HG03095 (cell line): ENCODE measurements at regions not wholly inside any gene's neighbourhood (a gene's known extent, or its start where the extent isn't known, plus 50 kb on each side); places are given as distances from the start of the nearest gene placed in this dataset.
"Not testable (repeated sequence)": the region's sequence is repeated elsewhere in the genome, so short reads cannot be mapped to it uniquely, and the experiment has no call there.

ENCODE experiments used
- ATAC-seq: cut with Tn5 transposase; IDR thresholded peaks from one replicate; pipeline ENCODE4 v1.9.1; 2021; ENCODE audit warnings: moderate library complexity; ENCODE audit not compliant: unreplicated experiment

DNA sequence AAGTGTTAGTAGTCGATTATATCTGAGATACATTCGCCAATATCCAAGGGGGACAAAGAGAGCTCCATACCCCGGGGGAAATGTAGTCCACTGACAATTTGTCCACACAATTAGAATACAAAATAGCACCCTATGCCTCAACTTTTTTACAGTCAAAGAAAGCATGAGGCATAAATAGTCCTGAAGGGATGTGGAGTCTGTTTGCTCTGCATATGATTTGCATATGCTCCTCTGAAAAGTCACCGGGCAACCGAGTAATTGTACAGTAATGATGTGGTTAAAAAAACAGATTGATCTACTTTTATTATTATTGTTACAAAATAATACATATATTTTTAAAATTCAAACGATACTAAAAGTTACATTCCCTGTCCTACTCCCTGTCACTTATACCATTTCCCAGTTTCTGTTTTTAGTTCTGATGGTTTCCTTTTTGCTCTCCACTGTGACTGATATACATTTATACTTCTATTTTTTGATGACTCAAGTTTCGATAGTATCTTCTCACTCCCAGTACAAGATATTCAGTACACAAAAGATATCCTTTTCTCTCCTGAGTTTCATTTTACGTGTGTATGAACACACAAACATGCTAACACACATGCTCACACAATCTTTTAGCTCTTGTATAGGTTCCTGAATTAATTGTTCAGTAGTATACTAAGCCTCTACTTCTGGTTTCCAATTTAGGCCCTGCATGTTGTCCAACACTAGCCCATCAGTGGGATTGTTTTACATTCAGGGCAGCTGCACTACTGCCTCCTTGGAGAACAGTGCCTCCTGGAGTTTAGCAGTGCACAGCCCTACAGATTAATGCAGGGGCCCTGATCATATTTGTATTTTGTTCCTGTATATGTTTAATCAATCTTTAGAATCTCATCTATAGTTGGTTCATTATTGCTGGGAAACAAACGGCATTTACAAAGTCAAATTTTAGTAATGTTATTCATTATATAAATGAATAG is 130.9 kb downstream of the TES start:
- no peak for ATAC-seq

DNA sequence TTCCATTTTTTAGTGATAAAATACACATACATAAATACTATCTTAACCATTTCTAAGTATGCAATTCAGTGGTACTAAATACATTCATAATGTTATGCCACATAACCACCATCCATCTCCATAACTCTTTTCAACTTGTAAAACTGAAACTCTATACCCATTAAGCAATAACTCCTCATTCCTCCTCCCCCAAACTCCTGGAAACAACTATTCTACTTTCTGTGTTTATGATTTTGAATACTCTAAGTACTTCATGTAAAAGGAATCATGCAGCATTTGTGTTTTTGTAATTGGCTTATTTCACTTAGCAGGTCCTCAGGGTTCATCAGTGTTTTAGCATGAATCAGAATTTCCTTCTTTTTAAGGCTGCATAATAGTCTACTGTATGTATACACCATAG is 131.8 kb downstream of the TES start:
- ATAC-seq = no peak

DNA sequence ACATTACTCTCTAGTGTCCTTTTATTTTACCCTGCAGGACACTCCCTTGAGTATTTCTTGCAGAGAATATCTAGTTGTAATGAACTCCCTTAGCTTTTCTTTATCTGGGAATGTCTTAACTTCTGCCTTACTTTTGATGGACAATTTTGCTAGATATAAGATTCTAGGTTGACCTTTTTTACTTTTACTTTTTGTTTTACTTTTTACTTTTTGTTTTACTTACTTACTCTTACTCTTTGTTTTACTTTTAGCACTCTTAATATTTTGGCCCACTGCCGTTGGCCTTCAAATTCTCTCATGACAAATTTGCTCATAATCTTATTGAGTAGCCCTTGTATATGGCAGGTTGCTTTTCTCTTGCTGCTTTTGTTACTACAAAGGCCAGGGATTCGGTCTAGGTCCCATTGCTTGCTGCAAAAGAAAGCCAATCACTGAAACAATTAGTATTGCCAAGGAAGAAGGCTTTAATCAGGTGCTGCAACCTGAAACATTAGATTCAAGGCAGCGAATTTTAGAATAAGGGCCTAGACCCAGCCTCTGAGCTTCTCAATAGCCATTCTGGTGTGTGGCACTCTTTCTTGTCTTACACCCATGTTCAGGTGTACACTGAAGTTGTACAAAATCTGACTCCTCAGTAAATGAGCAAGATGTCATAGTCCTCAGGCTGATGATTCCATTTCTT is 137.0 kb downstream of the TES start:
- ATAC-seq = no peak

DNA sequence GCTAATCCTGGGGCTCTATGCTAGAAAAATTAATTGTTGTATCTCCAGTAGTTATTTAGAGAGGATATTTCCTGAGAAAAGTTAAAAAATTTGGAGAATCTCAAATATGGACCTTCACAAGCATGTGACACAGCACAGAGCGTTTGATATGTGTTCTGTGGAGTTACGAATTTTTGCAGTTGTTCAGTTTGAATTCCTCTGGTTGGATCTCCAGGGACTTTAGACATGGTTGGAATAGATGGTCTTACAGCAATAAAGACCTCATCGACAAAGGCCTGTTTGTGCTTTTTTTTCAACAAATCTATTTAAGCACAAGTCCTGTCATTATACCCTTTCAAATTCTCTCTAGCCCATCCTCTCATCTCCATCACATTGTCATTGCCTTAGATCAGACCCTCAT is 138.0 kb downstream of the TES start:
- no peak for ATAC-seq

DNA sequence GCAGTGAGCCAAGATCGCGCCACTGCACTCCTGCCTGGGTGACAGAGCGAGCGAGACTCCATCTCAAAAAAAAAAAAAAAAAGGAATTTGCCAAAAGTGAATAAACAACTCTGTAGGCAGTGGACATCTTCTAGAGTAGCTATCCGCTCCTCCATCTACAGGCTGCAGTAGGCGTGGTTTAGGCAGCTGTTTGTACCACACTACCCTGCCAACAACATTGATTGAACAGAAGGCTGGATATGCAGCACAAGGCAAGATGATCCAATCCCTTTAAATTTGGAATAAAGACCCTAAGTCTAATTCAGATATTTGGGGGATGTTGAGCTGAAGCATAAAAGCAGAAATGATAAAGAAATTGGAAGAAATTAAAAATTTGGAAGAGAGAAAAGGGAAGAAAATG is 141.6 kb downstream of the TES start:
- no peak for ATAC-seq

DNA sequence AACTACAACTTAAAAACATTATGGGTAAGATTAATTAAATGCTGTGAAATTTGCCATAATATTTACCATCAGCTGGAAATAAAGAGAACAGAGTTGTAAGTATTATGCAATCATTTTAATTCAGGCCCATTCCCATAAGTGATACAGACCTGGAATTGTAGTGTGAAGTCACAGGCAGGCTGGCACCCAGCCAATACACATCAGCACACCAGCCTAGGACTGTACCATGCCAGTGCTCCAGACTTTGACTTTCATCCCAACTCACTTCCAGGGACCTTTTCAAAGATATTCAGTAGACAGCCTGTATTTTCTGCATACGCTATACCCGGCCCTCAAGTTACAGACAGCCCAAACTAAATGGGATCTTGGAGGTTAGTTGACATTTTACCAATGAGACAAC is 143.3 kb downstream of the TES start:
- ATAC-seq = no peak

DNA sequence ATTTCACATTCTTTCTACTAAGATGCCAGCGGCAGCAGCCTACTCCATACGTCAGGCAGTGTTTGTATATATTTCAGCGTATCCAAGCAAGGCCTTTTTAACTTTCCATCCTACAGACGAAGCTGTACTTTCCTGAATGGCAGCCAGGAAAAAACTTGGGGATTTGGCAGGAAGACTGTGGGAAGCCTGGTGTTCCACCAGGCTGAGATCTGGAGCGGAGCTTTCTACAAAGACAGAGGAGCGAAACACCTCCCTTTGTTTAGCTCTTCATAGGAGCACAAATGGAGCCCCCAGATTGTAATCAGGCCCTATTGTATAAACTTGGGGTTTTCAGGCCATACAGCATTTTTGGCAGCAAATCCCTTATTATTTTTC is 143.8 kb downstream of the TES start:
- ATAC-seq = no peak

DNA sequence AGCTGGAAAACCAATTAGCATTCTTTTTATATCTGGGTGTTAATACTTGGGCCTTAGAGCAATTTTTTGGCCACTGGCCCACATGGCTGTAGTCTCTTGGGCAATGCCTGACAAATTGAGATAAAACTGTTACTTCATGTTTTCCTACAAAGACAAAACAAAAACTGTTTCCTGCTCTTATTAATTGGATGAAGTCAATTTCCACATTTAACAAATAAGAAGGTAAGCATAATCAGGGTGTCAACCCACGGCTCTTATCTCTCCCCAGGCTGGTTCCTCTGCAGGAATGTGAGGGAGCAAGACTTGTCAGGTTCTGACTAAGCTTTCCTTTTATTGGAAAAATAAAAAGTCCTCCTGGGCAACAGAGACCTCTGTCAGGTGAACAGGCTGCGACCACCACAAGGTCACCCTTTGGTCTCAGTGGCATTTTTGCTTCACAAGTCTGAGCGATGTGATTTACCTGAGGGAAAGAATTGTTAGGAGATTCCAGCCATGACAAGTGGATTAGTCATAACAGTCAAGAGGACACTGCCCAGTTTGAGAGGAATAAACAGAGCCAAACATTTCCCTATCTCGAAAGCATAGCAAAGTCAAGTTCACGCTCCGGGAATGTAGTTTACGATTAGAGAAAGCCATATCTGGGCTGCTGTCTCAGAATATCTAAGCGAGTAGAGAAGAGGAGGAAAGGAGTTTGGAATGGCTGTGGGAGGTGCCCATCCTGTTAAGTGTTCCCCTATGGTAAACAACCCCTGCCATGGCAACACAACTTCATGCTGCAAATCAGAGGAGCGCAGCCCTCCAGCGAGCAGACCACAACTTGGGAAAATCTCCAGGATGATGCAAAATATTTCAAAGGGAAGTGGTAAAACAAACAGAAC is 144.4 kb downstream of the TES start:
- no peak for ATAC-seq

DNA sequence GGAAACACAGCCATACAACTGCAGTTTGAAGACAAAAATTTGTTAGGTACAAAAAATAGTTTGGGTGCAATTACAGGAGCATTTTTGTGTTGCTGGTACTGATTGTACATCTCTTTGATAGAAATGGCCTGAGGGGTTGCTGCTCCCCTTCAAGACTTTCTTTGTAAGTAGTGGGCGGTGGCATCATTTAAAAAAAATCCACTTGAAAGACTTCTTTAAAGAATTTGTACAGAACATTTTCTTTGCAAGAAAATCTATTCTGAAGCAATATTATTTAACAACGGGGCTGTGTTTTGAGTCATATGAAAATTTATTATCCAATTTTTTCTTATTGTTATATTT is 144.1 kb upstream of the CAV2 start:
- no peak for ATAC-seq

DNA sequence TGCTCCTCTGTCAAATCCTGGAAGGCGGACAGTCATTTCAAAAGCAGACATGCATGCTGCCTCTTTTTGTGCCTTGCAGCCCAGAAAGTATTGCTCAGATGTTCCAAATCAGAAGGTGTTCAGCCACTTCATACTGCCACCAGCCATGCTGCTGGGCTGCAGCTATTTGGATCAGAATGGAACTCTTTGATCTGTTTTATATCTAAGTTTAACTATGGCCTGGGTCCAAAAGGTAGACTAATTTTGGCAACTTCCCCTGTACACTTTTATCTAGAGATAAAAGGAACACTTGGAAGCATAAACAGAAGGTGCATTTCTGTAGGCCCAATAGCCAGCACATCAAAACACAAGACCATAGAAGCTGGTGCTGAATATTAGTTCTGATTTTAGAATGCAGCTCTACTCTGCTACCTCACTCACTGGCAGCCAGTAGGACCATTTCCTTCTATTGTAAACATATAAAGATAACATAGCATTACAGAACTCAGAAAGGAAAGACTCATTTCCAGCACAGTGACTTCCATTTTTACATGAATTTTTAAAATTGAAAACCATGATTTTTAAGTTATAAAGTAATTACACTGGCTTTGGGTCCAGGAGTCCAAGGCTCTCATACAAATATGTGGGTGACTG is 143.1 kb upstream of the CAV2 start:
- no peak for ATAC-seq

DNA sequence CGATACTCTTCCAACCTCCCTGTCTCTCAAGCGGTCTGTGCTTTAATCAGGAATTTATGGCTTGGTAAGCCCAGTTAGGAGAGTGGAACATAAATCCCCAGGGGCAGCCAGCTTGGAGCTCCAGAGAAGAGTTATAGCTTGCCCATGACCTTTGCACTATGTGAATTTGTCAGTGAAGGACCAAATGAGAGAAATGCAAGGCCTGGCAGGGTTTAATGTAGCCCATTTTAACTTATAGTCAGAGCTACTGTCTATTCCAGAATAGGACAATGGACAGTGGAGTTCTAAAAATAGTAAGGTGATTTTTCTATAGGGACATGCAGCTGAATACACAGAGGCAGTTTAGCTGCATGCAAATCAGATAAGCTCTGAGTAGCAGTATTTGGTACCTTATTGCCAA is 142.6 kb upstream of the CAV2 start:
- ATAC-seq = no peak

DNA sequence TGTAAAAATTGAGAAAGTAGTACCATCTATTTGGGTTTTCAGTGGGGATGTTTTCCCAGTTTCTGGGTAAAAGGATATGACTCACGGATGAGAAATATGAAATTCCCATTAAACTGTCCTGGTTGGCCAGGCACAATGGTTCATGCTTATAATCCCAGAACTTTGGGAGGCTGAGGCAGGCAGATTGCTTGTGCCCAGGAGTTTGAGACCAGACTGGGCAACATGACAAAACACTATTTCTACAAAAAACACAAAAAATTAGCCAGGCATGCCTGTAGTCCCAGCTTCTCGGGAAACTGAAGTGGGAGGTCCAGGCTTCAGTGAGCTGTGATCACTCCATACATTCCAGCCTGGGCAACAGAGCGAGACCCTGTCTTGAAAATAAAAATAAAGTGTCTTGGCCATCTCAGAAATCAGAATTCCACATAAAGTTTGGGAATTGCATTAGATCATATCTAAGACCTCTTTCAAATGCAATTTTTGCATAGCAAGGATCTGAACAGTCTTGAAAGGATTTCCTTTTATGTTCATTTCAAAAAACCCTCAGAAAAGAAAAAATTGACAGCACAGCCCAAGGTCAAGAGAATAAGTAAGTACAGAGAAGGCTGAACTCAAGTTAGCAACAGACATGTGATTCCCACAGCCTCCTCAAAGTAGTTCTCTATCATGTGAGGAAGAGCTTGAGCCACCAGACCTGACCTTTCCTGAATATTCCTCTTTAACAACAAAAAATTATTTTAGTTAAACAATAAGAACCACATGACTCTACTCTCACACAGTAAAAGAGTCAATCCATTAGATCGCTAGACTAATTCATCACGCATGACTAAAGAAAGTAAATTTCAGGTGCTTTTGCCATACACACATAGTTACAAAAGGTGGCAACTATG is 141.5 kb upstream of the CAV2 start:
- ATAC-seq = no peak

DNA sequence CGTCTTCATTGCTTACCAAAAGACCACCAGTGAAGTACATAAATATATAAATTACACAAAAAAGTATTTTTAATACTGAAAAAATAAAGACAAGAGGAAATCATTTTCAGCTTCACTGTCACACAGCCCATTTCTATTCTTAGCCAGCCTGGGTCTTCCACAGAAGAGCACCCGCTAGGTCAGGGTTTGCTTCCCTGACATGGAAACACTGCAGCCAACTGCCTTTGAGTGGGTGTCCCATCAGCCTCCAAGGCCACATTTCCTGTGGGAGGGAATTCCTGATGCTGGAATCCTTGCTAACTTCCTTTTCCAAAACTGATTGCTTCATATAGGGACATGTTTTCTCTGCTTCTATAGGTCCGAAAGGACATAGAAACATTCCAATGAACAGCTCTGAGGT is 137.8 kb upstream of the CAV2 start:
- ATAC-seq = no peak

DNA sequence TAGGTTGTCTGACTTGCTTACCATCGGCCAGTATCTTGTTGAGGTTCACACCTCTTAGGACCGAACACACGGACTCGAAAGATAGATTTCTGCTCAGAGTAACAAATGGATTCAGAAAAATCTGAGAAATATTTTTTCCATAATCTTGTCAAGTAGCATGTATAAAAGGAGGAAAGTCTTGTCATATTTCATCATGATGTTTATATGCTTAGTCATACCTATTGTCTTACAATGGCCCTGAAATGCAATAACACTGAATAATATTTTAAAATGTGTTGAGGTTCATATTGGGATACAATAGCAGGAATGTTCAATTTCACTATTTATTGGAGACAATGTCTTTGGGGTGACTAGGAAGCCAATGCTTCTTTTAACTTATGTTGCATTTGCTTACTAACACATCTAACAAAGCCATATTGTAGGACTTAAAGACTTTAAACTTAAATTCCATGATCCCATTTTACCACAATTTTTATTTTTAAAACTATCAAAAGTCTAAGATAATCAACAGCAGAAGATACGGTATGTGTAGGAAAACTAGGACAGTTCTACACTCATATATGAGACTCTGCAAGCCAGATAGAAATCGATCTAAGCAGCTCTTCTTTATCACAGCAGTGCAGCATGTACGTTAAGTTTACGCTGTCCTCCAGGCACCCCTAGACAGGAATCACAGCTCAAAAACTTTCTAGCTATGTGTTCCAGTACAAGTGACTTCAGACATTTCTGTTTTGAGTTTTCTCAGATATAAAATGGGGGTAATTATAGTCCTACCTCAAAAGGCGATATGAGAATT is 135.7 kb upstream of the CAV2 start:
- ATAC-seq = no peak

DNA sequence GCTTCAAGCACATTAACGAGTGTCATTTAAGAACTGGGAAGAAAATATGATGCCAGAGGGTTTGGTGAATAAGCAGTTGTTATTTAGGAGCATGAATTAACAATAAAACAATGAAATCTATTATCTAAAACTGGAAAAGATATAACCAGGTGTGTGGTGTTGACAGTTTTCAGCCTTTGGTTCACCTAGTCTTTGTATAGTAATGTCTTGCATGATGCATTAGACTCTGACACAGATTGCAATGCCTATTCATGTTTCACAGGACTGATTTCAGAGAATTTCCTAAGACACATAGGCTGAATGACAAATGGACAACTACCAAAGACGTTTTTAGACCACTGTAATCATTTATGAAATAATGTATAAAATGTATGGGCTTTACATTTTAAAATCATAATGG is 135.1 kb upstream of the CAV2 start:
- no peak for ATAC-seq

DNA sequence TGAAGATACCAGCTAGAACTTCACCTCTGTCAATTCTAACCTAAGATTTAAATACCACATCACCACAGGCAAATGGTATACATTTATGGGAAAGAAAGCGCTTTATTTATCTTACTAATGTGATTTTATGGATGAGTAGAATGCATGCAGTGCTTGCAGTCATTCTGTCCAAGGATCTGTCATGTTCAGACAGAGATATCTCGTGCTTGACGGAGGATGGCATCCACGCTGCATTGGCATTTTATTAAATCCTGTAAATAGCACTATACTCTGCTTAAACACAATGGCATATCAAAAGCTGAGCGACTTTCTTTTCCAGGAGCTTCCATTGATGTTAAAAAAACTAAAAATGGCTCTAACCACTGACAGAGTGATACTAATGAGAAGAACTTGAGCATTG is 133.7 kb upstream of the CAV2 start:
- ATAC-seq = no peak

DNA sequence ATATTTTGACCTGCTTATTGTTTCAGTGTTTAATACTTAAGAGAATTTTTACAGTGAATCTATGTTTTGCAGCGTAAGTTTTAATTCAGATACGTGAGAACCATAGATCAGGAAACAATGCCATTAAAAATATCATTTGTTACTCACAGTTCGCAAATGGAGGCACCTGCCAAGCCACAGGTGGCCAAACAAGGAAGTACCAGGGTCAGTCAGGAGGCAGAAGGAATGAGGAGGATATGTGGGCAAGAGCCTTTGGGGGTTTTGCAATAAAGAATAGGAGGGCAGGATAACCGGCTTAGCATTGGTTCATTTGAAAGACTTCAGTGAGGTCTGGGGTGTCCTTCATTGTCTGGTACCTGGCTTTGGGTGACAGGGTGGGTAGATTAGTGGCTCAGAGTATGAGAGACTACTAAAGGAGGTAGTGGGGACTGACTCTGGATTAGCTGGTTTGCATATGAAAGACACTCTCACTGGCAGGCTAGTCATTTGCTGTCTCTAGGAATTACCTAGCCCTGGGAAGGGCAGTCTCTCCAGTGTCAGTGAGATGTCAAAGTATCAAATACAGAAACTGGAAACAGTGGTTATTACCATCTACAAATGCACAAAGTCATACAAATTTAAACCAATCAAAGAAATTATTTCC is 132.2 kb upstream of the CAV2 start:
- no peak for ATAC-seq

DNA sequence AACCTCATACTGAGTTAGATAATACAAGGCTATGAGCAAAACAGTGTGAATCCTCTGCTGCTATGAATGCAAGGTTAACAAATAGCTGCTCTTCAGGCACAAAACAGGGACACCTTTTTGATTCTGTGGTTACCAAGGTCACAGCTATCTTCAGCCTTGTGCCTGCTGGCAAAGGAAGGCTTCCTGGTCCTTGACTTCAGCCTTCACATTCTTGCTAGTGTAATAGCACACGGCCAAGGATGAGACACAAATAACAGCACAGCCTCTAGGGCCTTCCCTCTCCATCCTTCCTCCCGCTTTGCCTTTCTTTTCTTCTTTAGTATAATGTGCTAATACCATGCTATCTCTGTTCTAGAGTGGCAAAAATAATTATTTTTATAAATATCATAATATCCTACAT is 130.6 kb upstream of the CAV2 start:
- ATAC-seq = no peak

DNA sequence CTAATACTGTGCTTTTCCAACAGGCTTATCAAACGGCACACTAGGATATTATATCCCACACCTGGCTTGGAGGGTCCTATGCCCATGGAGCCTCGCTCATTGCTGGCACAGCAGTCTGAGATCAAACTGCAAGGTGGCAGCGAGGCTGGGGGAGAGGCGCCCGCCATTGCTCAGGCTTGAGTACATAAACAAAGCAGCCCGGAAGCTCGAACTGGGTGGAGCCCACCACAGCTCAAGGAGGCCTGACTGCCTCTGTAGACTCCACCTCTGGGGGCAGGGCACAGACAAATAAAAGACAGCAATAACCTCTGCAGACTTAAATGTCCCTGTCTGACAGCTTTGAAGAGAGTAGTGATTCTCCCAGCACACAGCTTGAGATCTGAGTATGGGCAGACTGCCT is 128.0 kb upstream of the CAV2 start:
- not testable (repeated sequence) for ATAC-seq
